GM18520 (cell line): ENCODE measurements at regions not wholly inside any gene's neighbourhood (a gene's known extent, or its start where the extent isn't known, plus 50 kb on each side); places are given as distances from the start of the nearest gene placed in this dataset.
"Not testable (repeated sequence)": the region's sequence is repeated elsewhere in the genome, so short reads cannot be mapped to it uniquely, and the experiment has no call there.

Experiments used
- ATAC-seq: cut with Tn5 transposase; IDR thresholded peaks from one replicate; pipeline ENCODE4 v1.9.1; 2021; ENCODE audit not compliant: unreplicated experiment

GRCh38 chr14:22390824-22391461 lies 198.1 kb downstream of the DAD1 start:
- no peak for ATAC-seq

- no peak for ATAC-seq
These were observed 198.8 kb downstream of the DAD1 start for GRCh38 chr14:22390195-22390594.

DNA sequence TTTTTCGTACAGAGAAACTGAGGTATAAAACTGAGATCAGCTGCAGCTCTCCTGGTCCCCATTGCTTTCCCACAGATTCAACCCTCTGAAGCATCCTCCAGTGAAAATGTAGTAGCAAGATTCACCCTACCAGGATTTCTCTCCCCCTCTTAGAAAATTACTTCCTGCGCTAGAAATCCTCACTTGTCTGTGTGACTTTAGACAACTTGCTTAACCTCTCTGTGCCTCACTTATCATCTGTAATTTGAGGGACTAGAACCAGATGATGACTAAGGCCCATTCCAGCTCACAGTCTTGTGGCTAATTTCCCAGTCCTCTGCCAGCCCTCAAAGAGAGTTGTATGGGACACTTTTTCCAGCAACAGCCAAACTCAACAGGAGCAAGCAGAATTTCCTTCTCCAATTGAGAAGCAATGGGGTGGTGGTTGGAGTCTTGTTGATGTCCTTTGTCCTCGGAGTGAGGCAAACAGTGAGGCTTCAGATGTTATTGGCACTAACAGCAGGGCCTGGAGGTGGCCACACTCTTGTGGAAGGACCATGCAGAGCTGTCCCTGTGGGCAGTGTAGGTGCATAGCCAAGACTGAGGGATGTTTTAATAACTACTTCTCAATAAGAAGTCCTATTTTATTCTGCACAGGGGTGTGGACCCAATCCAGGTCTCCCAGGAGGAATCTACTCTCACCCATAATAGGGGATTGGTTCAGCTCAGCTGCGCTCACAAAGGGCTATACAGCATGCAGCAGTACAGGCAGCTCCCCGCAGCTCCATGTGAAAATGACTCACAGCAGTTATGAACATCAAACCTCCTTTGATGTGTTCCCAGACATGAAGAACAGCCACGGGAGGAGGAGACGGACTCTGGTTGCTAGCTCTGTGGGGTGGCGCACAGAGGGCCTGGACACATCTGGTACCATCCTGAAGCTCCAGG lies 200.1 kb downstream of the DAD1 start:
- ATAC-seq = no peak

DNA sequence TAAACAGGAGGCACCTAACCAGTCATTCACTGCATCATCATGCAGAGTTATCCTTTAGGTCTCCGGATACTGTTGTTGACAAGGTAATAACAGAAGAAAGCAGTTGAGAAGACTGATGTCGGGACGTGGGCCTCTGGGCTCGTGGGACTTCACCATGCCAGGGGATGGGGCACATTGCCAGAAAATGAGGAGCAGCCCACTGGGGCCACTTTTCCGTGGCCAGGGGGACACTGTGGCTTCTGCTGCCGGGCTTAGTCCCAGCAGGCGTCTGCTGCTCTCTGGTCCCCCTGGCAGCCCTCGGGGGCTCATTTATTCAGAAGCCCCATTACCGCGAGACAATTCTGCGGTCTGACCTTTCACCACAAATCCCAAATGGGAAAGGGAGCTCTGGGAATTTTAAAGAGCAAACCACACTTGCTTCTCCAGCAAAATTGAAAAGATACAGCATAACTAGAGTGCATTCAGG lies 201.2 kb downstream of the DAD1 start:
- no peak for ATAC-seq

DNA sequence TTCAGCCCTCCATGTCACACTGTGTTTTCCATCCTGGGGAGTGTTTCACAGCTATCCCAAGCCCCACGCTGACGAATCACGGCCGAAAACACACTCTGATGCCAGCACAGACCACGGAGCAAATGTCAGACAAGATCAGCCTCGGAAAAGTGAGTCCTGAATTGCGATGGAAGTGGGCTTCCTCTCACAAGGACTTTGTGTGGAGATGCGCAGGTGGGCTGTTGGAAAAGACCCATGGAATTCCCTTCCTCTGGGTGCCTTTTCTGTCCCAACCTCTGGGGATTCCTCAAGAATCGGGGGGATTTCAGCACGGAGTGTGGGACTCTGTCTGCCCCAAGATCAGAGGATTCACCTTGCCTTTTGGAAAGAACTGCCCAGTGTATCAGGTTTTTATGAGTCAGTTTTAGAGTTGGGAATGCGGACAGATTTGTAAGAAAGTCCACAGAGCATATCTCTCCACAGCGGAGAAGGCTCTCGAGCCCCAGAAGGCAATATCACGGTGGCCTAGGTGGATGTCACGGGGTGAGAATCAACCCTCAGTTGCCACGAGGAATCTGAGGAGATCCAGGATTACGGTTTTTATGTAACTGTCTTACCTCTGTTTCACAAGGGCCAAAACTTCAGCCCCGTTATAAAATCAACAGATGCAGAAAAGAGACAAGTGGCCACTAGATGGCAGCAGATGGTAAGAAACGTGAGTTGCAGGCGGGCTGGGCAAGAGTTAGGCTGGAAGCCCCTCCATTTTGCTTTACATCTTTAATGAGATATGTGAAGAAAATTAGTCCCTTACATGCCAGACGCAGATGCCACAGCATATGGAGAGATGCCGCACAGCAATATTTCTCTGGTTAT lies 201.9 kb downstream of the DAD1 start:
- ATAC-seq = no peak

DNA sequence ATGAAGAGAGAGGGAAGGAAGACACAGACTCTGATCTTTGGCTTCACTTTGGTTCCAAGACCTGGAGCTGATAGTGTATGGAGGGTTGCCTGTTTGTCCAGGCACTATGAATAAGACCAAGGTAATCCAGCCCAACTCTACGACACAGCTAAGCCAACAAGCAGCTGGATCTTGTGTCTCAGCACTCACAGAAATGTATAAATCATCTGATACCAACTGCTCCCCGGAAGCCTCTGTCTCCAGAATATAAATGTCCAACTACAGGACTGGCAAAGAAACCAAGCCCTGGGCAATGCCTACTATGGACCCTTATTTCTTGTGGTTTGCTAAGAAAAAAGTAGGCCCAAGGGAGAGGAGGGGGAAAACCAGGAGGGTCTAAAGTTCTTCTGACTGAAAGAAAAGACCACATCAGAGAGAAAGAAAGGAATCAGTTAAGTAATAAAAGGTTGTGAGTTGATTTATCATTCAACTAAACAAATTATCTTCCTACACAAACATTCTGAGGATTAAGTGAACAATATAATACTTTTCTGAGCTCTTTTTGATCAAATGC lies 204.0 kb downstream of the DAD1 start:
- no peak for ATAC-seq

GRCh38 chr14:22384167-22384549 lies 204.9 kb downstream of the DAD1 start:
- peak; percentile 1 for ATAC-seq

DNA sequence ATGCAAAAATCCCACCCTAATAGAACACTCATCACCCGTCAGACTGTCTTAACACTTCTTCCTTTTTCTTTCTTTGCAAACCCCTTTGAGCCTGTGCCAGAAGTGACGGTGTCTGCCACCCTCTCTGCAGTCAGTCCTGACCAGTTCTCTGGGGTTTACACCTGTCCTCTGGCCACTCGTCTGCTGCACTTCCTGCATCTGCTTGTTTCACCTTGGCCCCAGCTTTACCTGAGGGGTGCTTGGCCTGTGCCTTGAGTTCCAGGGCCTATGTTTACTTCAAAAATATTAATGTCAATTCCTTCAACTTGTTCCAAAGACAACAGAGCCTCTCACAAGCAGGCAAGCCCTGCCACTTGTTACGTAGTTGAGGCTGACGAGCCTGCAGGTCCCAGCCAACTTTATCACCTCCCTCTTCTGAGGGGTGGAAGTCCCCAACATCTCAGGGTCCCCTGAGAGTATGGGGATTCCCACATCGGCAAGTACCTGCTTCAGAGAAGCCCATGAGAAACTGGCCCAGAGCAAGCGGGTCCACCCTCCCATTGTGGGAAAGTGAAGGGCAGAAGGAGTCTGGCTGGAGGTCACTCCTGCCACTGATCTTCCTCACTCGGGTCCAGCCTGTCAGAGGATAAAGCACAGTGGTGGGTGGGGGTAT lies 205.4 kb downstream of the DAD1 start:
- peak; percentile 42 for ATAC-seq

GRCh38 chr14:22382955-22383354 lies 206.1 kb downstream of the DAD1 start:
- no peak for ATAC-seq

DNA sequence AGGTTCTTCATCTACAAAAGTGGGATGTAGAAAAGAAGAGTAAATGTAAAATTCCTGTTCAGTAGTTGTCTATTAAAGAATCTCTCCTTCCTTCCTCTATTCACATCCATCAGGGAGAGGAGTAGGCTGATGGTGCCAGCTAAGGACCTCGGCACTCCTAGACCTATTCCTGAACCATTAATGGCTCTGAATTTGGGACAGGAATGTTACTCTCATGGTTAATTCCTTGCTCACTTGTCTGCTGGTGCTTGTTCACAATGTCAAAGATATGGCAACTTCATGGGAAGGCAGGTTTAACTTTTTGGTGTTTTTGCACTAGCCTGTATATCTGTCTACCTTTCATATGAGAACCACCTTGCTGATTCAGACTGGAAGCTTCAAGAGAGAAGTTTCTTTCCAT lies 206.6 kb downstream of the DAD1 start:
- no peak for ATAC-seq

DNA sequence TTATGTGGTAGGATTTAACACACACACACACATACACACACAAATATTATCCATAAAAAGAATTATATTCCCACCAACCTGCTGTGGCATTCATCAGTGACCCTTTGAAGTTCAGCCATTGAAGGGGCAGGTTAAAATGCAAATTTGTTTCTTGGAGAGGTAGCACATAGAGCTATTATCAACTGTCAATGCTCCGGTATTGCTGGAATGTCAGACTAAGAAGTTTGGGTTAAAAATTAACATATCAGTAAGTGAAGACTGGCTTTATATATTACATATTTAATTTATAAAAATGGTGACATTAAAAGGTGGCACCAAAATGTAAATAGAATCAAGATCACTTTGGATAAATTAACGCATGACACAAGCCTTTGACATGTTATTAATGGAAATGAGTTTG lies 207.3 kb downstream of the DAD1 start:
- ATAC-seq = no peak

DNA sequence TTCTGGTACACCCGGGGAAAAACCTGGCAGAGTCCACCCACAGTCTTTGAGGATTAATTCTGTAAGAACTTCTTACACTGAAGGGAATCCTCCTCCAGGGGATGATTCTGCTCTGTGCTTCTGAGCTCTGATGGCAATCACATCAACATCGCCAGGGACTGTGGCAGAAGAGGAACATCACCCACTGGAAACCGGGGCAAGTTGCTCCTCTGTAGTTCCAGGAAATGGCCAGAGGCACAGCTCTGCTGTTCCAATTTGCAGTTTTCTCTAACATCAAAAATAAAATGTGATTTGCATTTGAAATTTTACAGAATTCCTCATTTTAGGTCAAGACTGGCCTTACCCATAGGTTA lies 207.6 kb downstream of the DAD1 start:
- no peak for ATAC-seq

DNA sequence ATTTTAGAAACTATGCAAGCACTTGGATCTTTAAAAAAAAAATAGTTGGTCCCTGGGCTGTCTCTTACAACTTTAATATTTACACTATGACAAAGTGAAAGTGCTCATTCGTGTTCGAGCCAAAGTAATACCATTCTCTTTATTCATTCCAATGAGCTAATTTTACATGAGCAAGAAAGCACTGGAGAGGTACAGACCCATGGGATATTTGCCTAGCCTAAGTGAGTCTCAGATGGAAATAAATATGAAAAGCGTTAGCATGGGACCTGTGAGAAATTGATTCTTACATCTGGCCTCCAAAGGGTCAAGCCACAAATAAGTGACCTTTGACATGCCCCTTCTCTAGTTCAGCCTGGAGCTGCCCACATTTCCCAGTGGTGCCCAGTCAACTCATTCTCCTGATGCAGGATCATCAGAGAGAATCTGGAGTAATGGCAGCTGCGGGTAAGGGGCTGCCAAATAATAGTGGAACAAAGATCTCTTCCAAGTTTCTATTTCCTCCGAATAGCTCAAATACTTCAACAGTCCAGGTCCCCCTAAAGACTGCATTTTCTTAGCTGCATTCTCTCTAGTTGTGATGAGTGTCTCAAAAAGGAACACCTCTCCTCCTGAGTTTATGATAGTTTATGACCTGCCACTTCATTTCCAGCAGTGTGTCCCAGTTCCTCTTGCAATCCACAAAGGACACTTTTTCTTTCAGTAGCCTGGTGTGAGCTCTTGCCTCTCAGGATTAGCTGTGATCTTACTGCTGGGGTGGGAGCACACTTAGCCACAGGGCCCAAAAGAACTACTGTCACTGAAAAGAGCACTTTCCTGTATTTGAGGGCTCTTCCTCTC lies 208.2 kb downstream of the DAD1 start:
- no peak for ATAC-seq

DNA sequence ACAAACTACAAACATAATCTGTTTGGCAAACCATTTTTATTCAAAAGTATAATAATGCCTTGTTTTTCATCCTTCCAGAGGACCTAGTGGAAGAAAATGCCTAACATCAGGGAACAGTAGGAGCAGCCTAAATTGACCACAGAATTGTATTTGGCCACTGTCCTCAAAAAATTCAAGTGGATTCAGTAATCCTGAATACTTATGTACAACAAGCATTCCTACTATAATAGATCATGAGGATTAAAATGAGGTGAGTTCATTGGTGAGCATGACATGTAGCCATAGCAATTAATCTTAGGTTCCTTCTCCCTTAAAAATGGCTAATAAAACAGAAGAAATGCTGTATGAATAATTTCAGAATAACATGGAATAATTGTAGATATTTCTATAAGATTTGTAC lies 209.3 kb downstream of the DAD1 start:
- ATAC-seq = no peak

- ATAC-seq = no peak
These were observed 210.8 kb downstream of the DAD1 start for GRCh38 chr14:22378181-22378580.

GRCh38 chr14:22375321-22375930 lies 213.6 kb downstream of the DAD1 start:
- ATAC-seq = no peak

DNA sequence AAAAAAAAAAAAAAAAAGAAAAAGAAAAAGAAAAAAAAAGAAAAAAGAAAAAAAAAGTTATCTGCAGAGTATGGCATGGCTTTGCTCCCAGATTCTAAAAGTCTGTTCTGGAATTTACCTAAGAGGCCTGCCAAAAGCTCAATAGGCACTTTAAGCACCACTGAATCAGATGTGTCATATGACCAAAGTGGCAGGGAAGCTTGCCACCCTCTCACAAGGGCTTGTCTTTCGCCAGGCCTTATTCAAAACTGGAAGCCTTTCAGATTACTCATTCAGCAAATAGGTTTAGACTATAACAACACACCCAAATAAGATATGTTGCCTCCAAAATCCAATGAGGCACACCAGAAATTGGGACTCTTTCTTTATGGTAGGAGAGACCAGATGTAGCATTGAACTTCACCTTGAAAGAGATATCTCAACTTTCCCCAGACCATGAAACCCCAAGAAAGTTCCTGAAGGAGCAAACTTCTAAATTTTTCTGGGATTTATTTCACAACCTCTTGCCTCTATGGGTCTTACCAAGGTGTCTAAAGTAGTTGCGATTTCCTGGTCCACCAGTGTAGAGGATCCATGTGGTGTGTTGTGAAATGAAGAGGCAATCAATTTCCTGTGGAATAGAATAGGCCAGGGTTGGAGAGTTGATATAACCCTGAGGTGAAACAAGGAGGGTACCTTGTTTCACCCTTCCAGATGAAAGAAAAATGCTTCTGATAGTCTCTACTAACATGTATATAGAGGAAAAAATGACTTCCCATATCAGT lies 218.8 kb downstream of the DAD1 start:
- ATAC-seq = no peak

DNA sequence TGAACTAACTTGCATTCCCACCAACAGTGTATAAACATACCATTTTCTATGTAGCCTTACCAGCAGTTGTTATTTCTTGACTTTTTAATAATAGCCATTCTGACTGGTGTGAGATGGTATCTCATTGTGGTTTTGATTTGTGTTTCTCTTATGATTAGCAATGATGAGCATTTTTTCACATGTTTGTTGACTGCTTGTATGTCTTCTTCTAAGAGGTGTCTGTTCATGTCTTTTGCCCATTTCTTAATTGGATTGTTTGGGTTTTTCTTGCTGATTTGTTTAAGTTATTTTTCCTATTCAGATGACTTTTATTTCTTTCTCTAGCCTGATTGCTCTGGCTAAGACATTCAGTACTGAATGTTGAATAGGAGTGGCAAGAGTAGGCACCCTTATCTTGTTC lies 230.3 kb downstream of the DAD1 start:
- no peak for ATAC-seq

DNA sequence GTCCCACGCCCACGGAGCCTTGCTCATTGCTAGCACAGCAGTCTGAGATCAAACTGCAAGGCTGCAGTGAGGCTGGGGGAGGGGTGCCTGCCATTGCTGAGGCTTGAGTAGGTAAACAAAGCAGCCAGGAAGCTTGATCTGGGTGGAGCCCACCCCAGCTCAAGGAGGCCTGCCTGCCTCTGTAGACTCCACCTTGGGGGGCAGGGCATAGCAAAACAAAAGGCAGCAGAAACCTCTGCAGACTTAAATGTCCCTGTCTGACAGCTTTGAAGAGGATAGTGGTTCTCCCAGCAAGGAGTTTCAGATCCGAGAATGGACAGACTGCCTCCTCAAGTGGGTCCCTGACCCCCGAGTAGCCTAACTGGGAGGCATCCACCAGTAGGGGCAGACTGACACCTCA lies 239.7 kb downstream of the DAD1 start:
- not testable (repeated sequence) for ATAC-seq
